Testis (tissue), 2 donors: ENCODE measurements at regions not wholly inside any gene's neighbourhood (a gene's known extent, or its start where the extent isn't known, plus 50 kb on each side); places are given as distances from the start of the nearest gene placed in this dataset.

Experiments
- DNase-seq: peaks from one replicate; pipeline ENCODE4 v3.0.0-alpha.2; 2019
- H3K27ac ChIP-seq, 2 donors: fragments of 200-600 bp; sonication (generic); one replicate each; pipeline ENCODE4 v1.5.1; 2019
- H3K27me3 ChIP-seq: fragments of 200-600 bp; sonication (generic); one replicate; pipeline ENCODE4 v1.5.1; 2019
- H3K36me3 ChIP-seq: fragments of 200-600 bp; sonication (generic); one replicate; pipeline ENCODE4 v1.5.1; 2017; ENCODE audit warnings: low read depth; ENCODE audit errors: missing control alignments
- H3K4me1 ChIP-seq: fragments of 200-600 bp; sonication (generic); one replicate; pipeline ENCODE4 v1.5.1; 2019
- H3K4me3 ChIP-seq, 2 donors: fragments of 200-600 bp; sonication (generic); one replicate each; pipeline ENCODE4 v1.5.1; 2017 to 2019
- H3K9me3 ChIP-seq: fragments of 200-600 bp; sonication (generic); one replicate; pipeline ENCODE4 v1.5.1; 2017
- CTCF ChIP-seq, 3 experiments: fragments of 450-650 bp in 2 of 3; fragments of 200-600 bp in 1 of 3; sonication (generic) in 1 of 3; IDR thresholded peaks; one replicate each; pipeline ENCODE4 v1.5.1; 2016 to 2019; ENCODE audit warnings: antibody characterized with exemption in 3 of 3, mild to moderate bottlenecking in 2 of 3, moderate library complexity in 1 of 3
- POLR2A ChIP-seq: fragments of 450-650 bp; IDR thresholded peaks from one replicate; pipeline ENCODE4 v1.6.1; 2017; ENCODE audit warnings: antibody characterized with exemption, mild to moderate bottlenecking, moderate library complexity
- WGBS, 2 donors: methylation state at CpG; one replicate each; pipeline ENCODE4 v1.1.5; 2018; 5-methylcytosine and 5-hydroxymethylcytosine counted together
- intact Hi-C: fragments of 100-400 bp; cut with DNase I; formaldehyde crosslinking; loops from one replicate; pipeline ENCODE4 v1.15.1; 2023; ENCODE audit warnings: low total_unique reads

GRCh38 chr16:51994597-51994996 lies 552.3 kb downstream of the TOX3 start:
- Histone ChIP-seq H3K9me3 (no peaks in the 10 kb centered on the region), H3K27me3 (no peaks in the 10 kb centered on the region), H3K4me3 (no peak overlapping the region), H3K36me3 (no peaks in the 10 kb centered on the region), H3K27ac (no peak overlapping the region), H3K4me1 (no peaks in the 10 kb centered on the region)
- DNase-seq = no peak
- 66 to 74% methylated on average over 8 of the region's 8 CpGs for WGBS, 2 donors
- intact Hi-C loops = no loop called here
- no peak for TF ChIP-seq CTCF (IDR thresholded peaks at IDR 0.05)
- no peak for TF ChIP-seq POLR2A

GRCh38 chr16:51989637-51990230 lies 557.2 kb downstream of the TOX3 start:
- WGBS, 2 donors = 47 to 52% methylated on average over 6 of the region's 6 CpGs
- TF ChIP-seq POLR2A = no peak
- no peak for TF ChIP-seq CTCF (IDR thresholded peaks at IDR 0.05)
- H3K27me3 ChIP-seq = no peaks in the 10 kb centered on the region
- no peaks in the 10 kb centered on the region for H3K9me3 ChIP-seq
- intact Hi-C loops = no loop called here
- H3K36me3 ChIP-seq = no peaks in the 10 kb centered on the region
- no peak overlapping the region for H3K4me3 ChIP-seq
- DNase-seq = no peak
- no peak overlapping the region for H3K27ac ChIP-seq
- no peaks in the 10 kb centered on the region for H3K4me1 ChIP-seq

- TF ChIP-seq CTCF (IDR thresholded peaks at IDR 0.05) (no peak), POLR2A (no peak)
- intact Hi-C loops = no loop called here
- DNase-seq = no peak
These were observed 558.0 kb downstream of the TOX3 start for GRCh38 chr16:51988977-51989376.

GRCh38 chr16:51987519-51987918 lies 559.4 kb downstream of the TOX3 start:
- Histone ChIP-seq H3K4me3 (no peak overlapping the region), H3K9me3 (no peaks in the 10 kb centered on the region), H3K4me1 (no peaks in the 10 kb centered on the region), H3K27me3 (no peaks in the 10 kb centered on the region), H3K36me3 (no peaks in the 10 kb centered on the region), H3K27ac (no peak overlapping the region)
- DNase-seq = no peak
- 95 to 100% methylated on average over 1 of the region's 1 CpG for WGBS, 2 donors
- no peak for TF ChIP-seq POLR2A
- no peak for TF ChIP-seq CTCF (IDR thresholded peaks at IDR 0.05)
- intact Hi-C loops = no loop called here

More at GRCh38 chr16:51988977-51989376, 558.0 kb downstream of the TOX3 start:
- no peaks in the 10 kb centered on the region for H3K27me3 ChIP-seq
- no peaks in the 10 kb centered on the region for H3K9me3 ChIP-seq
- no peaks in the 10 kb centered on the region for H3K36me3 ChIP-seq
- H3K4me3 ChIP-seq = no peak overlapping the region
- H3K27ac ChIP-seq = no peak overlapping the region
- no peaks in the 10 kb centered on the region for H3K4me1 ChIP-seq

- H3K4me1 ChIP-seq = no peaks in the 10 kb centered on the region
- DNase-seq = no peak
- no peak overlapping the region for H3K4me3 ChIP-seq
- no peaks in the 10 kb centered on the region for H3K27me3 ChIP-seq
- no peaks in the 10 kb centered on the region for H3K9me3 ChIP-seq
- TF ChIP-seq CTCF (IDR thresholded peaks at IDR 0.05) (no peak), POLR2A (no peak)
- H3K27ac ChIP-seq = no peak overlapping the region
- WGBS, 2 donors = 80 to 82% methylated on average over 2 of the region's 2 CpGs
- no peaks in the 10 kb centered on the region for H3K36me3 ChIP-seq
- intact Hi-C loops = no loop called here
These were observed 560.2 kb downstream of the TOX3 start for GRCh38 chr16:51986717-51987116.
